WTC11 (cell line): ENCODE measurements at regions not wholly inside any gene's neighbourhood (a gene's known extent, or its start where the extent isn't known, plus 50 kb on each side); places are given as distances from the start of the nearest gene placed in this dataset.

Source experiments
- ATAC-seq: fragments of 200-7000 bp; cut with Tn5 transposase; 2 replicates; pipeline ENCODE4 v1.10.0; 2021; ENCODE audit warnings: mild to moderate bottlenecking, moderate library complexity
- CTCF ChIA-PET: fragments of 300-600 bp; sonication (Branson Sonifier 250); formaldehyde crosslinking; loops from one replicate; lab custom pipeline; 2021; ENCODE audit warnings: antibody characterized with exemption; lab: Charles Lee
- POLR2A ChIA-PET: fragments of 350-600 bp; sonication (Branson Sonifier 250); formaldehyde crosslinking; loops from one replicate; lab custom pipeline; 2021; ENCODE audit warnings: antibody characterized with exemption; lab: Charles Lee
- DNase-seq: peaks from one replicate; pipeline ENCODE4 v3.0.0; 2021; ENCODE audit warnings: low spot score
- H3K27ac Mint-ChIP-seq: 2 replicates; pipeline ENCODE4 v1.8.0; 2021; ENCODE audit warnings: mixed read lengths
- H3K27me3 Mint-ChIP-seq: 2 replicates; pipeline ENCODE4 v1.8.0; 2021; ENCODE audit warnings: low read depth, mild to moderate bottlenecking, moderate library complexity, mixed read lengths
- H3K36me3 Mint-ChIP-seq: 2 replicates; pipeline ENCODE4 v1.8.0; 2021; ENCODE audit warnings: mixed read lengths
- H3K4me1 Mint-ChIP-seq: 2 replicates; pipeline ENCODE4 v1.8.0; 2022; ENCODE audit warnings: mixed read lengths
- H3K4me3 Mint-ChIP-seq: 2 replicates; pipeline ENCODE4 v1.8.0; 2021; ENCODE audit warnings: mild to moderate bottlenecking, moderate library complexity, mixed read lengths
- H3K9me3 Mint-ChIP-seq: 2 replicates; pipeline ENCODE4 v1.8.0; 2021; ENCODE audit warnings: mixed read lengths
- AFF4 ChIP-seq: sonication (generic); formaldehyde crosslinking; IDR thresholded peaks from 2 replicates; pipeline ENCODE4 v1.8.1; 2023; ENCODE audit warnings: mild to moderate bottlenecking, missing genetic modification reagents, borderline replicate concordance
- ATF3 ChIP-seq: sonication (generic); formaldehyde crosslinking; conservative IDR thresholded peaks from 2 replicates; pipeline ENCODE4 v1.8.1; 2022; ENCODE audit warnings: mild to moderate bottlenecking, missing genetic modification reagents
- ATF6 ChIP-seq: sonication (generic); formaldehyde crosslinking; IDR thresholded peaks from 2 replicates; pipeline ENCODE4 v1.8.1; 2023; ENCODE audit warnings: mild to moderate bottlenecking, missing genetic modification reagents
- FOXK1 ChIP-seq: sonication (generic); formaldehyde crosslinking; IDR thresholded peaks from 2 replicates; pipeline ENCODE4 v1.8.0; 2022; ENCODE audit warnings: mild to moderate bottlenecking, moderate library complexity, missing genetic modification reagents
- FOXP4 ChIP-seq: sonication (generic); formaldehyde crosslinking; IDR thresholded peaks from 2 replicates; pipeline ENCODE4 v1.8.0; 2022; ENCODE audit warnings: mild to moderate bottlenecking, missing genetic modification reagents
- IRF1 ChIP-seq: sonication (generic); formaldehyde crosslinking; IDR thresholded peaks from 2 replicates; pipeline ENCODE4 v1.8.0; 2023; ENCODE audit warnings: missing genetic modification reagents
- JUN ChIP-seq: sonication (generic); formaldehyde crosslinking; IDR thresholded peaks from 2 replicates; pipeline ENCODE4 v1.8.0; 2023; ENCODE audit warnings: mild to moderate bottlenecking, missing genetic modification reagents
- NFYB ChIP-seq: sonication (generic); formaldehyde crosslinking; conservative IDR thresholded peaks from 2 replicates; pipeline ENCODE4 v1.8.0; 2022; ENCODE audit warnings: low read depth, missing genetic modification reagents
- NR1H2 ChIP-seq: sonication (generic); formaldehyde crosslinking; IDR thresholded peaks from 2 replicates; pipeline ENCODE4 v1.9.0; 2021; ENCODE audit warnings: mild to moderate bottlenecking, moderate library complexity, missing genetic modification reagents
- OVOL2 ChIP-seq: fragments of 250-450 bp; sonication (Bioruptor Pico); IDR thresholded peaks from 2 replicates; pipeline ENCODE4 v1.9.0; 2021; ENCODE audit warnings: mild to moderate bottlenecking, borderline replicate concordance
- SP1 ChIP-seq: sonication (generic); formaldehyde crosslinking; conservative IDR thresholded peaks from 2 replicates; pipeline ENCODE4 v1.8.1; 2022; ENCODE audit warnings: missing genetic modification reagents
- TCF7 ChIP-seq: sonication (generic); formaldehyde crosslinking; IDR thresholded peaks from 2 replicates; pipeline ENCODE4 v1.8.0; 2022; ENCODE audit warnings: mild to moderate bottlenecking, low read depth, missing genetic modification reagents, moderate library complexity
- ZNF121 ChIP-seq: sonication (generic); formaldehyde crosslinking; IDR thresholded peaks from 2 replicates; pipeline ENCODE4 v1.8.0; 2023; ENCODE audit warnings: missing genetic modification reagents
- ZNF281 ChIP-seq: sonication (generic); formaldehyde crosslinking; IDR thresholded peaks from 2 replicates; pipeline ENCODE4 v1.8.0; 2023; ENCODE audit warnings: mild to moderate bottlenecking, missing genetic modification reagents
- TF ChIP-seq, protein P1 (sequence below): fragments of 250-450 bp; sonication (Bioruptor Pico); IDR thresholded peaks from 2 replicates; pipeline ENCODE4 v1.9.0; 2021; ENCODE audit warnings: mild to moderate bottlenecking

GRCh38 chr5:15374886-15375285, 125.1 kb upstream of the FBXL7 start:
- no peak for ATAC-seq
- H3K4me3 Mint-ChIP-seq, result no peak overlapping the region
- DNase-seq, result no peak
- CTCF ChIA-PET, result interaction anchor here (1.4 kb wide), 1 partner anchor 269 kb away, joined by 4 read pairs; no protein-coding TSS in a partner anchor
- TF ChIP-seq JUN (no peak), ATF3 (CRISPR knock-in tag) (no peak), NFYB (CRISPR knock-in tag) (no peak), SP1 (CRISPR knock-in tag) (no peak), ATF6 (CRISPR knock-in tag) (no peak), FOXP4 (CRISPR knock-in tag) (no peak), TCF7 (no peak), NR1H2 (no peak), AFF4 (no peak), FOXK1 (CRISPR knock-in tag) (no peak), ZNF121 (CRISPR knock-in tag) (no peak), OVOL2 (CRISPR knock-in tag) (no peak), ZNF281 (CRISPR knock-in tag) (no peak), IRF1 (CRISPR knock-in tag) (no peak)
- TF ChIP-seq, protein P1, sequence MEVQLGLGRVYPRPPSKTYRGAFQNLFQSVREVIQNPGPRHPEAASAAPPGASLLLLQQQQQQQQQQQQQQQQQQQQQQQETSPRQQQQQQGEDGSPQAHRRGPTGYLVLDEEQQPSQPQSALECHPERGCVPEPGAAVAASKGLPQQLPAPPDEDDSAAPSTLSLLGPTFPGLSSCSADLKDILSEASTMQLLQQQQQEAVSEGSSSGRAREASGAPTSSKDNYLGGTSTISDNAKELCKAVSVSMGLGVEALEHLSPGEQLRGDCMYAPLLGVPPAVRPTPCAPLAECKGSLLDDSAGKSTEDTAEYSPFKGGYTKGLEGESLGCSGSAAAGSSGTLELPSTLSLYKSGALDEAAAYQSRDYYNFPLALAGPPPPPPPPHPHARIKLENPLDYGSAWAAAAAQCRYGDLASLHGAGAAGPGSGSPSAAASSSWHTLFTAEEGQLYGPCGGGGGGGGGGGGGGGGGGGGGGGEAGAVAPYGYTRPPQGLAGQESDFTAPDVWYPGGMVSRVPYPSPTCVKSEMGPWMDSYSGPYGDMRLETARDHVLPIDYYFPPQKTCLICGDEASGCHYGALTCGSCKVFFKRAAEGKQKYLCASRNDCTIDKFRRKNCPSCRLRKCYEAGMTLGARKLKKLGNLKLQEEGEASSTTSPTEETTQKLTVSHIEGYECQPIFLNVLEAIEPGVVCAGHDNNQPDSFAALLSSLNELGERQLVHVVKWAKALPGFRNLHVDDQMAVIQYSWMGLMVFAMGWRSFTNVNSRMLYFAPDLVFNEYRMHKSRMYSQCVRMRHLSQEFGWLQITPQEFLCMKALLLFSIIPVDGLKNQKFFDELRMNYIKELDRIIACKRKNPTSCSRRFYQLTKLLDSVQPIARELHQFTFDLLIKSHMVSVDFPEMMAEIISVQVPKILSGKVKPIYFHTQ (CRISPR knock-in tag), result no peak
- H3K4me1 Mint-ChIP-seq, result 0 out of 2 replicates have a peak, but pooled peaks cover 4% of the 10 kb centered on the region
- H3K9me3 Mint-ChIP-seq, result peaks cover 5% of the 10 kb centered on the region
- no peaks in the 10 kb centered on the region for H3K27me3 Mint-ChIP-seq
- POLR2A ChIA-PET, result no interaction called here
- H3K27ac Mint-ChIP-seq, result no peak overlapping the region
- no peaks in the 10 kb centered on the region for H3K36me3 Mint-ChIP-seq
